Glutamatergic neuron (in vitro differentiated cells): ENCODE measurements at regions not wholly inside any gene's neighbourhood (a gene's known extent, or its start where the extent isn't known, plus 50 kb on each side); places are given as distances from the start of the nearest gene placed in this dataset.

ENCODE experiments used
- DNase-seq: peaks from one replicate; pipeline ENCODE4 v3.0.0; 2022
- H3K27ac Mint-ChIP-seq: one replicate; pipeline ENCODE4 v1.8.0; 2020; ENCODE audit warnings: mild to moderate bottlenecking, mixed read lengths, inconsistent platforms; ENCODE audit not compliant: unreplicated experiment
- H3K27me3 Mint-ChIP-seq: one replicate; pipeline ENCODE4 v1.8.0; 2020; ENCODE audit warnings: mild to moderate bottlenecking, moderate library complexity, mixed read lengths, inconsistent platforms; ENCODE audit not compliant: unreplicated experiment
- H3K36me3 Mint-ChIP-seq: one replicate; pipeline ENCODE4 v1.8.0; 2020; ENCODE audit warnings: mild to moderate bottlenecking, mixed read lengths, inconsistent platforms; ENCODE audit not compliant: unreplicated experiment
- H3K4me1 Mint-ChIP-seq: one replicate; pipeline ENCODE4 v1.8.0; 2020; ENCODE audit warnings: mild to moderate bottlenecking, low read depth, mixed read lengths, inconsistent platforms; ENCODE audit not compliant: unreplicated experiment
- H3K4me3 Mint-ChIP-seq: one replicate; pipeline ENCODE4 v1.8.0; 2020; ENCODE audit warnings: mild to moderate bottlenecking, mixed read lengths, inconsistent platforms; ENCODE audit not compliant: unreplicated experiment
- H3K9me3 Mint-ChIP-seq: one replicate; pipeline ENCODE4 v1.8.0; 2020; ENCODE audit warnings: mild to moderate bottlenecking, moderate library complexity, mixed read lengths, inconsistent platforms; ENCODE audit not compliant: unreplicated experiment
- CTCF ChIP-seq: fragments of 200-600 bp; sonication (generic); IDR thresholded peaks from one replicate; pipeline ENCODE4 v1.5.0; 2021; ENCODE audit not compliant: partially characterized antibody, unreplicated experiment

DNA sequence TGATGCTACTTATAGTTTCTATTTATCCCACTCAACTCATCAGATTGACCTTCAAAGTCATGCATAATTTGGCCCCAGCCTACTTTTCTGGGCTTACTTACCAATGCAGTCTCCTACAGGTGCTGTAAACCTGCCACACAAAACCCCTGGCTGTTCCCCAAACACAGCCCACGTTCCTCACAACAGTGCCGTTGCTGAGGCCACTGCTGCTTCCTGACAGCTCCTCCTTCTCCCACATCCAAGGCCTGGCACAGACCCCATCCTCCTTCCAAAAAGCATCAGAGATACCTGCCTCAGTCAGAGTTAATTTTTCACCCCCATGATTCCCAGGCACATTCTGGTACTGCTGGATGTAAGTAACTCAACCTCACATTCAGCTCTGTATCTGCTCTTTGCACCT lies 68.1 kb upstream of the SIMC1 start:
- H3K27ac Mint-ChIP-seq = no peak overlapping the region
- no peaks in the 10 kb centered on the region for H3K36me3 Mint-ChIP-seq
- TF ChIP-seq CTCF = no peak
- peaks cover 4% of the 10 kb centered on the region for H3K27me3 Mint-ChIP-seq
- H3K9me3 Mint-ChIP-seq = peaks cover 3% of the 10 kb centered on the region
- DNase-seq = no peak
- no peak overlapping the region for H3K4me3 Mint-ChIP-seq
- H3K4me1 Mint-ChIP-seq = no peaks in the 10 kb centered on the region

DNA sequence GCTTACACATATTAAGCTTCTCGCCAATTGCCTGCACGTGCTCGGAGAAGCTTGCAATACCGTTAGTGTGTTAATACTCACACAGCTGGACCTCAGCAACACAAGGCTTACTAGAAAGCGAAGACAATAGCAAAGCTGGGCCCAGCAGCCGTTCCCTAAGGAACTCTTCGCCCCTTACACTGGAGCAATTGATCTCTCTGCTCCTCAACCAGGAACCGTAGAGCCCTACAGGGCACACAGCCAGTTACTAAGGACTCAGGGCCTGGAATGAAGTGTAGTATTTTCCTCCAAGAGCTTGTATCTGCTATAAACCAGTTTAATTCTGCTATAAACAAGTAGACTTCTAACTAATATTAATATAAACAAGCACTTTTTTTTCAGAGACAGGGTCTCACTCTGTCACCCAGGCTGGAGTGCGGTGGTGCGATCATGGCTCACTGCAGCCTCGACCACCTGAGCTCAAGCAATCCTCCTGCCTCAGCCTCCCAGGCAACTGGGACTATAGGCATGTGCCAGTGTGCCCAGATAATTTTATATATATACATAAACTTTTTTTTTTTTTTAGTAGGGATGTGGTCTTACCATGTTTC lies 67.0 kb upstream of the SIMC1 start:
- TF ChIP-seq CTCF = no peak
- H3K36me3 Mint-ChIP-seq = peaks cover 5% of the 10 kb centered on the region
- H3K27me3 Mint-ChIP-seq = peaks cover 4% of the 10 kb centered on the region
- no peak overlapping the region for H3K27ac Mint-ChIP-seq
- H3K4me1 Mint-ChIP-seq = no peaks in the 10 kb centered on the region
- no peak overlapping the region for H3K4me3 Mint-ChIP-seq
- DNase-seq = no peak
- H3K9me3 Mint-ChIP-seq = peaks cover 3% of the 10 kb centered on the region

GRCh38 chr5:176172246-176172645 lies 66.0 kb upstream of the SIMC1 start:
- peaks cover 5% of the 10 kb centered on the region for H3K36me3 Mint-ChIP-seq
- peaks cover 3% of the 10 kb centered on the region for H3K9me3 Mint-ChIP-seq
- no peak overlapping the region for H3K27ac Mint-ChIP-seq
- H3K4me3 Mint-ChIP-seq = no peak overlapping the region
- DNase-seq = no peak
- peaks cover 7% of the 10 kb centered on the region for H3K27me3 Mint-ChIP-seq
- no peak for TF ChIP-seq CTCF
- H3K4me1 Mint-ChIP-seq = no peaks in the 10 kb centered on the region

DNA sequence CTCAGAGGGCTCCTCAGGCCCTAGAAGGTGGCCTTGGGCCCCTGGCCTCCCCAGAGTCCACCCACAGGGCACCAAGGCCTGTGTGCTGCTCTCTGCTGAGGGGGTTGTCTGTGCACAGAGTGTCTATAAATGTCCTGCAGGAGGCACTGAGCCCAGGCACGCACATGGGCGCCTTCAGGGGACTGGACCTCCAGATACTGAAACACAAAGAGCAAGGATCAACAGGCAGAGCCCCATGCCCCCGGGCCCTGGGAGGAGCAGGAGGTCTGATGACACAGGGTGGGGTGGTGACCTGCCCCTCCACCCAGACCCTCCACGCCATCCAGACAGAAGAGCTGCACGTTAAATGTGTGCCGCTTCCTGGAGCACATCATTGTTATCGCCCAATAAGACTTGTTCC lies 64.6 kb upstream of the SIMC1 start:
- Mint-ChIP-seq H3K9me3 (peaks cover 3% of the 10 kb centered on the region), H3K27me3 (peaks cover 10% of the 10 kb centered on the region)

More for the DNA sequence above, 64.6 kb upstream of the SIMC1 start:
- H3K4me1 Mint-ChIP-seq = no peaks in the 10 kb centered on the region
- no peak overlapping the region for H3K4me3 Mint-ChIP-seq
- no peak overlapping the region for H3K27ac Mint-ChIP-seq
- no peak for DNase-seq
- no peak for TF ChIP-seq CTCF
- H3K36me3 Mint-ChIP-seq = peaks cover 9% of the 10 kb centered on the region
